ENCODE measurements at regions not wholly inside any gene's neighbourhood (a gene's known extent, or its start where the extent isn't known, plus 50 kb on each side); places are given as distances from the start of the nearest gene placed in this dataset.

DNA sequence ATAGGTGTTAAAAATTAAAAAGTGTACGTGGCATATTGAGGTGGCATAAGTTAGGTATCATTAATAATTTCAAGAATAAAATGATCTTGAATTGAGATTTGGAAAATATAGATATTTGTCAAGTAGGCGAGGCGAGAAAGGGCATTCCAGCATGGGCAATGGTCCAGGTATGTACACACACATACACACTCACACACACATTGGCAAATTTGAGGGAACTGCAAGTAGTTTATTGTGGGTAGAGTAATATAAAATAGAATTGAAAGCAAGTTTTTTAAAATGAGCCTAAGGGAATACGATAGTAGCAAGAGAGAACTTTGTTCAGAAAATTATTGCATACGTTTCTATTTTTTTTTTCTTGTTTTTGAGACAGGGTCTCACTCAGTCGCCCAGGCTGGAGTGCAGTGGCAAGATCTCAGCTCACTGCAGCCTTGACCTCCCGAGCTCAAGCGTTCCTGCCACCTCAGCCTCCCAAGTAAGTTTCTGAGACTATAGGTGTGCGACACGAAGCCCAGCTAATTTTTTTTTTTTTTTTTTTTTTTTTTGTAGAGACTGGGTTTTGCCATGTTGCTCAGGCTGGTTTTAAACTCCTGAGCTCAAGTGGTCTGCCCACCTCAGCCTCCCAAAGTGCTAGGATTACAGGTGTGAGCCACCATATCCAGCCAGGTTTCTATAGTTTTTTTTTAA lies 96.7 kb upstream of the SLC39A10 start:
- TF ChIP-seq POLR2A (IDR thresholded peaks at IDR 0.05) (no peak), CTCF (IDR thresholded peaks at IDR 0.05 in 8 of 11, conservative IDR thresholded peaks at IDR 0.05 in 3 of 11) (no peak), POLR2AphosphoS5 (IDR thresholded peaks at IDR 0.05) (no peak)

All from spleen (tissue), 7 donors.